ENCODE measurements at regions not wholly inside any gene's neighbourhood (a gene's known extent, or its start where the extent isn't known, plus 50 kb on each side); places are given as distances from the start of the nearest gene placed in this dataset.

DNA sequence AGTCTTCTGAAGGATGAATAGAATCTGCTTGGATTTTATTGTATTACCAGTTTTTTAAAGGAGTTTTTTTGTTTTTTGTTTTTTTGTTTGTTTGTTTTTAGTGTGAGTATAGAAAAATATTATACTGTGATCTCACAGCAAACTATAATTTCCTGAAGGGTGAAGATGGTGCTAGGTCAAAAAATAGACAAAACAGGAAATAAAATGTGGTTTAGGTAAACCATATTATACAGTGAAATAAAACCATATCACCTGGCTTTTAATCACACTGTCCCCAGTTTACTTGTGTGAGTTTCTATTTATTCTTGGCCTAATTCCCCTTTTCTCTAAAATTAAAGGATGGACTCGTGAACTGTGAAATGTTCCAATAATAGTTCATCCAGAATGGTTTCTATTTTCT lies 841.3 kb upstream of the CTNND2 start:
- Histone ChIP-seq H3K4me1 (no peaks in the 10 kb centered on the region), H3K27me3 (replicated peaks in 1 of 7) (no peaks in the 10 kb centered on the region), H3K4me3 (no peak overlapping the region), H3K27ac (no peak overlapping the region), H3K36me3 (no peaks in the 10 kb centered on the region), H3K9me3 (peaks cover 0 to 20% (median 2%) of the 10 kb centered on the region in 8 donors)
- TF ChIP-seq, protein P1, sequence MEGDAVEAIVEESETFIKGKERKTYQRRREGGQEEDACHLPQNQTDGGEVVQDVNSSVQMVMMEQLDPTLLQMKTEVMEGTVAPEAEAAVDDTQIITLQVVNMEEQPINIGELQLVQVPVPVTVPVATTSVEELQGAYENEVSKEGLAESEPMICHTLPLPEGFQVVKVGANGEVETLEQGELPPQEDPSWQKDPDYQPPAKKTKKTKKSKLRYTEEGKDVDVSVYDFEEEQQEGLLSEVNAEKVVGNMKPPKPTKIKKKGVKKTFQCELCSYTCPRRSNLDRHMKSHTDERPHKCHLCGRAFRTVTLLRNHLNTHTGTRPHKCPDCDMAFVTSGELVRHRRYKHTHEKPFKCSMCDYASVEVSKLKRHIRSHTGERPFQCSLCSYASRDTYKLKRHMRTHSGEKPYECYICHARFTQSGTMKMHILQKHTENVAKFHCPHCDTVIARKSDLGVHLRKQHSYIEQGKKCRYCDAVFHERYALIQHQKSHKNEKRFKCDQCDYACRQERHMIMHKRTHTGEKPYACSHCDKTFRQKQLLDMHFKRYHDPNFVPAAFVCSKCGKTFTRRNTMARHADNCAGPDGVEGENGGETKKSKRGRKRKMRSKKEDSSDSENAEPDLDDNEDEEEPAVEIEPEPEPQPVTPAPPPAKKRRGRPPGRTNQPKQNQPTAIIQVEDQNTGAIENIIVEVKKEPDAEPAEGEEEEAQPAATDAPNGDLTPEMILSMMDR (IDR thresholded peaks at IDR 0.05 in 8 of 11, conservative IDR thresholded peaks at IDR 0.05 in 3 of 11) = no peak
- no peak for TF ChIP-seq POLR2AphosphoS5 (IDR thresholded peaks at IDR 0.05)
- no peak for TF ChIP-seq POLR2A (IDR thresholded peaks at IDR 0.05)
- no peak for DNase-seq
- intact Hi-C loops (cut with DNase I; ENCODE audit: low total_unique reads) = no loop called here
- 60 to 83% (median 70%) methylated on average over 1 of the region's 1 CpG for WGBS, 5 donors

DNA sequence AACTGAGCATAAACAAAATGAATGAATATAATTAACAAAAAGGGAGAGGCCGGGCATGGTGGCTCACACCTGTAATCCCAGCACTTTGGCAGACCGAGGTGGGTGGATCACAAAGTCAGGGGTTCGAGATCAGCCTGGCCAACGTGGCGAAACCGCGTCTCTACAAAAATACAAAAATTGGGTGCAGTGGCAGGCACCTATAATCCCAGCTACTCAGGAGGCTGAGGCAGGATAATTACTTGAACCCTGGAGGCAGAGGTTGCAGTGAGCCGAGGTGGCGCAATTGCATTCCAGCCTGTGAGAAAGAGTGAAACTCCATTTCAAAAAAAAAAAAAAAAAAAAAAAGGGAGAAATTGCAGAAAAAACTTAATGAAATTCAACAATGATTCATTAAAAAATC lies 839.3 kb upstream of the CTNND2 start:
- WGBS, 5 donors = 90 to 94% (median 93%) methylated on average over 9 of the region's 9 CpGs
- no peak overlapping the region for H3K4me3 ChIP-seq
- DNase-seq = no peak
- intact Hi-C loops (cut with DNase I; ENCODE audit: low total_unique reads) = no loop called here
- no peaks in the 10 kb centered on the region for H3K36me3 ChIP-seq
- peaks cover 0 to 20% (median 2%) of the 10 kb centered on the region in 8 donors for H3K9me3 ChIP-seq
- TF ChIP-seq POLR2AphosphoS5 (IDR thresholded peaks at IDR 0.05) = no peak
- no peak for TF ChIP-seq POLR2A (IDR thresholded peaks at IDR 0.05)
- TF ChIP-seq, protein P1 (IDR thresholded peaks at IDR 0.05 in 8 of 11, conservative IDR thresholded peaks at IDR 0.05 in 3 of 11) = no peak
- no peaks in the 10 kb centered on the region for H3K27me3 ChIP-seq (replicated peaks in 1 of 7)
- no peak overlapping the region for H3K27ac ChIP-seq
- H3K4me1 ChIP-seq = no peaks in the 10 kb centered on the region

DNA sequence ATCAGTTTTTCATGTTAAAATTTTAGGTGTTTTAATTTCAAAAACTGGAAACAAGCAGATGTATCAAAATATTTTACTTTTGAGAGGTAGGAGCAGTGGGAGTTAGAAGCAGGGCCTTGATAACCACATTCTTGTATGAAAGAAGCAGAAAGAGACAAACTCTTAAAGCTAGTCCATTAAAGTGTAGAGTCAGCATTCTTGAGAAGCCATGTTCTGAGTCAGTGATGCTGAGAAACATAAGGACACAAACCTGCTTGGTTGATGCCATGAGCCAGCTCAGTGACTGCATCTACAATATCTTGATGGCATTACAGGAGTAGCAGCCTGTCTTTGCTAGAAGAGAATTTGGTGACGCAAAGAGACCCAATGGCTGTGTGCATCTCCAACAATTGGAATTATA lies 826.1 kb upstream of the CTNND2 start:
- 89 to 96% (median 93%) methylated on average over 1 of the region's 1 CpG for WGBS, 5 donors
- intact Hi-C loops (cut with DNase I; ENCODE audit: low total_unique reads) = no loop called here
- H3K36me3 ChIP-seq = no peaks in the 10 kb centered on the region
- H3K4me3 ChIP-seq = no peak overlapping the region
- no peaks in the 10 kb centered on the region for H3K27me3 ChIP-seq (replicated peaks in 1 of 7)
- H3K9me3 ChIP-seq = peaks cover 0 to 53% (median 36%) of the 10 kb centered on the region in 8 donors
- TF ChIP-seq, protein P1 (IDR thresholded peaks at IDR 0.05 in 8 of 11, conservative IDR thresholded peaks at IDR 0.05 in 3 of 11) = no peak
- TF ChIP-seq POLR2AphosphoS5 (IDR thresholded peaks at IDR 0.05) (no peak), POLR2A (IDR thresholded peaks at IDR 0.05) (no peak)
- DNase-seq = no peak
- H3K27ac ChIP-seq = no peak overlapping the region
- H3K4me1 ChIP-seq = no peaks in the 10 kb centered on the region

DNA sequence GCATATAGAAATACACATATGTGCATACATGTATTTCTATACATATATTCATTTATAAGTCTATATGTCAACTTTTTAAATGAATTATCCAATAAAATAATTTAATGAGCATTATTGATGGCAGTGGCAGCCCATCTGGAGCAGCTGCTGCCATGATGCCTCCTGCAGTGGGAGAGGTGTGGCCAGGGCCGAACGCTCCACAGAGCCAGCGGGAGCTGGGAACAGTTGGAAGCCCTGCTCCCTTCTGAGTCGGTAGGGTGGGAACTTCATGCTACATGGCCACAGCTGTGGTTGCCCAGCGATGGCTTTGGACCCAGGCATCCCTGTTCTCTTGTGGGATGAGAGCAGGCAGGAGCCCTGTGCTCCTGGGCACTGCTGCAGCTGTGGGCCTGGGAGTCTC lies 812.4 kb upstream of the CTNND2 start:
- Histone ChIP-seq H3K4me3 (no peak overlapping the region), H3K36me3 (no peaks in the 10 kb centered on the region), H3K9me3 (peaks cover 0 to 25% (median 18%) of the 10 kb centered on the region in 8 donors), H3K27ac (no peak overlapping the region), H3K4me1 (no peaks in the 10 kb centered on the region), H3K27me3 (replicated peaks in 1 of 7) (no peaks in the 10 kb centered on the region)
- no peak for DNase-seq
- no peak for TF ChIP-seq POLR2AphosphoS5 (IDR thresholded peaks at IDR 0.05)
- no peak for TF ChIP-seq POLR2A (IDR thresholded peaks at IDR 0.05)
- intact Hi-C loops (cut with DNase I; ENCODE audit: low total_unique reads) = no loop called here
- WGBS, 5 donors = 83 to 100% (median 91%) methylated on average over 5 of the region's 5 CpGs

DNA sequence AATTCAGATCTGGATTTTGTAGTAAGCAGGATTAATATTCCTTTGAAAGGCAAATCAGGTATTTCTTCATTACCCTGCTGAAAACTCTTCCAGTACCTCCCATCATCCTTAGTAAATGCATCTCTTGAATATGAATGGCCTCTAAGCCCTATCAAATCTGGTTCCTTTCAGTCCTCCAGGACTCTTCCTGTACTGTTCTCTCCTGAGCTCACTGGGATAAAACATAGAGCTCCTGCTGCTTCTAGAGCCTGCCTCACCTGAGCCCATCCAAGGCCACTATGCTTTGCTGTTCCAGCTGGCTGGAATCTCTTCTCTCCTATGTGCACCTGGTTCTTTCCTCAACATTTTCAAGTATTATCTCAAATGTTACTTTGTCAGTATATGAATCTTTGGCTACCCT lies 803.3 kb upstream of the CTNND2 start:
- Histone ChIP-seq H3K27me3 (replicated peaks in 1 of 7) (no peaks in the 10 kb centered on the region), H3K9me3 (peaks cover 0 to 3% (median 0%) of the 10 kb centered on the region in 8 donors), H3K36me3 (no peaks in the 10 kb centered on the region), H3K27ac (no peak overlapping the region), H3K4me1 (no peaks in the 10 kb centered on the region), H3K4me3 (no peak overlapping the region)
- DNase-seq = no peak
- intact Hi-C loops (cut with DNase I; ENCODE audit: low total_unique reads) = no loop called here
- TF ChIP-seq, protein P1 (IDR thresholded peaks at IDR 0.05 in 8 of 11, conservative IDR thresholded peaks at IDR 0.05 in 3 of 11) = no peak
- TF ChIP-seq POLR2A (IDR thresholded peaks at IDR 0.05) (no peak), POLR2AphosphoS5 (IDR thresholded peaks at IDR 0.05) (no peak)
